ENCODE measurements at regions not wholly inside any gene's neighbourhood (a gene's known extent, or its start where the extent isn't known, plus 50 kb on each side); places are given as distances from the start of the nearest gene placed in this dataset.

DNA sequence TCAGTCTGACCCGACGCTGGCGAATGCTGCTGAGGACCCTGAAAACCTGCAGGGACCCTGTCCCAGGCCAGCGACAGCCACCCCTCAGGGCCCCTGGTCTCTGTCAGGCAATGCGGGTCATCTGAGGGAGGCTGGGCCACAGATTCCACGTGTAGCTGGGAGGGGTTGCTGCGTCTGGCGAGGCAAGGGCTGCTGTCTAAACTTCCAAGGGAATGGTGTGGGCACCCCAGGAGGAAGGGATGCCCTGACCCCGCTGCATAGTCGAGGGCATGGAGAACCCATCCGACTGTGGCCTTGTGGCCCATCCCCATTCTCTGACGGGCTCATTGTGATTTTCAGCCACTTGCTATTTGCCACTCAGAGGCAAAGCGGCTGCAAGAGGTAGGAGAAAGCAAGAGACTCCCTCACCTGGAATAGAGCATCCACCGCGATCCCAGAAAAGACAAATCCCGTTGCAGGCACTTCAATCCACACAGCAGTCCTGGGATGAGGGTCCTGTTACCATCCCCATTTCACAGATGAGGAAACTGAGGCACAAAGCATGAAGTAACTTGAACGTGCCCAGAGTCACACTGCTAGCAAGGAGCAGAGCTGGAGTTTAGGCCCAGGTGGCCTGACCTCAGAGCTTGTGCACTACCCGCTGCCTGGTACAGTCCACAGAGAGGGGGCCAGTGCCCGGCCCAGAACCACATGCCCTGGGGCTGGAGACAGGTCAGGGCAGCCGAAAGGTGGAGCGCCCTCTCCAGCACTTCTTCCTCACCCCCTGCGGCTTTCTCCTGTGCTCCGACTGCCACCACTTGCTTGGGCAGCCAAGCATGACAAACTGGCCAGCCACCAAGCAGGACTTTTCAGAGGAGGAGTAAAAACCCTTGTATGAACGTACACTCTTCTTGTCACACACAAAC is 163.8 kb upstream of the KLF14 start:
- no peak for DNase-seq

DNA sequence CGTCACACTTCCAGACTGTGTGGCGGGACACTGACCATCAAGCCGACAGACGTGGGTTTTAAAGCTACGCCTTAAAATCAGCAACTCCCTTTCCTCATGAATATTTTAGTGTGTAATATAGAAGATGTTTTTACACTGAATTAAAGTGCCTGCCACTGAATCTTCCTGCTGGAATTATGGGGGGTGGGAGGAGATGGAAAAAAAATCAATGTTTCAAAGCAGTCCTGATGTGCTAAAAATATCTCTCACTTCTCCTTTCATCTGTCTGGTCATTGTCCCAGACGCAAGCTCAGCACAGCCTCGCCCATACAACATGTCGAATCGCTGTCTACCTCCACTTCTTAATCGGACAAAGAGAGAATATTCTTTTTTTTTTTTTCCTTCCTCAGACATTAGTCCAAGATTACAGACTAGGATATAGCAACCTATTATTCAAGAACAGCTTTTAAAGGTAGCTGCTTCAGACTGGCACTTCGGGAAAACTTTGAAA is 165.1 kb upstream of the KLF14 start:
- no peak for DNase-seq

GRCh38 chr7:130899638-130900401 is 165.8 kb upstream of the KLF14 start:
- no peak for DNase-seq

- DNase-seq: no peak
Observed at GRCh38 chr7:130900471-130901076, 166.6 kb upstream of the KLF14 start.

DNA sequence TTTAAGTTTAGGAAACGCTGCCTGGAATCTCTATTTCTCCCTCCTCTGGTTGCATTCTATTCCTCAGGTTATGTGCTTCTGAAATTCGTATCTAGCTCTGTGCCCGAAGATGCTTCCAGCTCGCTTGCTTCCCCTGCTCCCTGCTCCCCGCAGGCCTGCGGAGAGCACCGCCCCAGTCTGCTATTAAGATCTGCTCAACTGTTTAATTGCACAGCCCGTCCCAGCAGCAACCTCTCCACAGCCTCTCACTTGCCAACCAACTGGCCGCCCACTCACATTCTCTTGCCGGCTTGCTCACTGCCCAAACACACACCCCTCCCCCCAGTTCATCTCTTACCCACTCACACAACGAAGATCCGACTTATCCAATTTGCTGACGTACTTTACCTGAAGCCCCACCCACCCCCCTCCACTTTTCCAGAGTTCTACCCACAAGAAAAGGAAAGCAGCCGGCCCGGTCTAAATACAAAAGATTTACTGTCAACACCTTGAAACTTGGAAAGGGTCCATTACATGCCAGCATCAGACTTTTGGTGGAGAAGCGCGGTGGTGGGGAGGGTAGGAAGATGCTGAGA is 167.3 kb upstream of the KLF14 start:
- peak; percentile 43 to 58 for DNase-seq

DNA sequence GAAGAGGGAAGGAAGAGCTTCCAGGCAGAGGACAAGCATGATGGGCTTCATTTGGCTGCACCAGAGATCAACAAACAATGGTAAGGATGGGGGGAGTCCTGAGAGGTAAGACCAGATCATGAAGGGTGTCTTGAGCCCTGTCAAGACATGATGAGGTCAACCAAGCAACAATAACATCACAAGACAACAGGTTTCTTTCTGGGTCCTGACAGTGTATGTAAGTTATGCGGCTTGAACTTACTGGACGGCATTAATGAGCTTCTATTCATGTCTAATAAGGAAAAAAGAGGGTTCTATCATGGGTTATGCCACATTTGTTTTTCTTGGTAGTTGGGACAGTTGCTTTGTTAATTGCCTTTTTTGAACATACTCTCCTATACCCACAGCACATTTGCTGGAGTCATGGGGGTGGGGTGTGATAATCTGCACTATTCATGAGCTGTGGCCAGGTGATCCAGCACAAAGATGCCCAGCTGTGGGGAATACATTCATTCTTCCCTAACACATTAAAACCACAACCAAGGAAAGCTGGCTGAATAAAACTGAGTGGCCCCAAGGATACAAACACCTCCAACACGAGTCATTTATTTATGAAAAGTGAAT is 168.8 kb upstream of the KLF14 start:
- no peak for DNase-seq

GRCh38 chr7:130903358-130903974 is 169.5 kb upstream of the KLF14 start:
- no peak for DNase-seq

DNA sequence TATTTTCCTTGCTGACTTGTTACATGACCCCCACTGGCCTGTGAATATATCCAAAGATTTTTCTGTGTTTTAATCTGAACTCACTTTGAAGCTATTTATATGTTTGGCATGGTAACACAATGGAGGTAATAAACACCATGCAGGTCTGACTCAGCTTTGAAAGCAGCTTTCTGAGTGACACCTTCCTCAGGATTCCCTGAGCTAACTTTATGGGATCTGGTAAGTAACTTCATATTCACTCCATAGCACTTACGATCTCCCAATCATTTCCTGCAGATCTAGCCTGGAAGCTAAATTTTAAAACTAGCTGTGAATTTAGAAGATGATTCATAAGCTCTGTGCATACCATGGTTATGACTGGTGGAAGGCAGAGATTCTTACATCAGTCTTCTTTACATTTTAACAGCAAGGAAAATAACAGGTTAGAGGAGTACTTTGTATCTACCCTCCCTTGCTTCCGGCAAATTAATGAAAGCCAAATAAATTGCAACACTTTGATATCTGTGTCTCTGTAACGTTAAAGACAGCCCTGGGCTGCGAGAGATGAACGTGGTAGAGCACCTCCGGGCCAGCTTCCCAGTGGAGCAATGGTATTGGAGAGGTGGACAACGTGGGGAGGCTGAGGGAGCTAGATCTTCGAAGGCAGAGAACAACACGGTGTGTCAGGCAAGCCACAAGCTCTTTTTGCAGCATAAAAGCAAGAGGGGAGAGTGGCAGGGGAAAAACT is 170.2 kb upstream of the KLF14 start:
- DNase-seq: no peak

- DNase-seq: no peak
Observed at GRCh38 chr7:130904792-130905191, 170.8 kb upstream of the KLF14 start.

- DNase-seq: no peak
Observed at GRCh38 chr7:130906575-130906974, 172.6 kb upstream of the KLF14 start.

DNA sequence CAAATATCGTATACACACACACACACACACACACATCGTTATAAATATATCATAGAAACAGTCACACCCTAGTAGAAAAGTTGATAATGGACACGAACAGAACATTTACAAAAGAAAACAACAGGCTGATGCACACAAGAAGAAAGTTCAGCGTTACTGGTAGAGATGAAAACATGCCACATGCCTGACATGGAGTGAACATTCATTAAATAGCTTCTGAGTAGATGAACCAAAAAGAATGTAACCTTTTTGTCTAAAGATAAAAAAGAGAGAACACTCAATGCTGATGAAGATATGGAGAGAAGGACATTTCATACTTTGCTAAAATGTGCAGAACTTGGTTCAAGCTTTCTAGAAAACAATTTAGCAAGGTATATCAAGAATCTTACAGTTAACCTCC is 173.4 kb upstream of the KLF14 start:
- no peak for DNase-seq

GRCh38 chr7:130908345-130909160 is 174.5 kb upstream of the KLF14 start:
- no peak for DNase-seq

DNA sequence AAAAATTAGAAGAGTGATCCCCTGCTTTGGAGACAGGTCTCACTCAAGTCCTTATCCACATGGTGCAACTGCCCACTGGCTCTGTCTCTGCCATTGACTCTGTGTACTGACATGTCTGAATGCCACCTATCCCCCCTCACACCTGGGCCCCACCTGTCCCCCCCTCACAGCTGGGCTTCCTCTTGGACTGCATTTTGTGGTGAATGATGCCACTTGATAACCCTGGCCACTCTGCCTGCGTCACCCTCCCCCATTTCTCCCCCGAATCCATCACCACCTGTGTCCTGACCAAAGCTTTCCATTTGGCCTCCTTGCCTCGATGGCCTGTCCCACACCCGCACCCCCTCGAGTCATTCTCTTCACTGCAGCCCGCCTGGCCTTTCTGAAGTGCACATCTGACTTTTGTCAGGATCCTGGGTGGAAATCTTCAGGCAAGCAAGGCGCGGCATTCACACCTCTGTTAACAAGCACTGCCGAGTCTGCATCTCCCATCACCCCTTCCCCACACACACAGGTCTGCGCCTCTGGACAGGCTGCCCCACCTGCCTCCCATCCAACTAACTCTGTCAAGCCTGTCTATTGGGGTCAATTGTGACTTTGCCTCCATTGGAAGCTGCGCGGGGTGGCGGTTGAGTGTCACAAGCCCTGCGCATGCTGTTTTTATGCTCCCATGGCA is 175.3 kb upstream of the KLF14 start:
- DNase-seq: no peak

DNA sequence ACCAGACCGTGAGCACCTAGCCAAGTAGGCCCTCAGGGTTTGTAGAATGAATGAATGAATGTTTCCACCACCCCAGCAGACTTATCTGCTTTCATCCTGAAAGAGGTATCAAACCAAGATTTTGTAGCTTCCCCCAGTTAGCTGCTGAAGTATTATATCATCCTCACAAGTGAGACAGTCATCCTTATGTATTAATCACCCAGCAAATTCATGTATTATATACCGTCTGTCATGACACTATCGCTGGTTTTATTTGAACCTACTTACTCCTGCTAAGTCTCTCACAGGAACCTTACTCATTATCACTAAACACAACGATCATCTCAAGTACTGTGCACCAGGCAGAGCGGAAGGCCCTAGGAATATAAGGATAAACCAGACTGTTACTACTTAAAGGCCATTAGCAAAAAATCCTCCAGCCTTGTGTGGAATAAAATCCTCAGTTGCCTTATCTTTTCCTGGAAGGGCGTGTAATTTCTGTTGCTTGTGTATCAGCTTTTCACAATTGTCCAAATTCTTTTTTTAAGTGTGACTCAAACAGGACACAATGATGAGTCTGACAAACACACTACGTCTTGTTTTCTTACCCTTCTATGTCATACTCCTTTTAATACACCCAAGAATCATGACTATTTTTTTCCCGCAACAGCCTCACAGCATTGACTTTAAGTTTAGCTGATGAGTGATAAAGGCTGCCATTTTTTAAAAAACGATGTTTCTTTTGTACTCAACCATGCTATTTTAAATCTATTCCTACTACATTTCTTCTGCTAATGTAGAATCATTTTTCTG is 176.1 kb upstream of the KLF14 start:
- no peak for DNase-seq

DNA sequence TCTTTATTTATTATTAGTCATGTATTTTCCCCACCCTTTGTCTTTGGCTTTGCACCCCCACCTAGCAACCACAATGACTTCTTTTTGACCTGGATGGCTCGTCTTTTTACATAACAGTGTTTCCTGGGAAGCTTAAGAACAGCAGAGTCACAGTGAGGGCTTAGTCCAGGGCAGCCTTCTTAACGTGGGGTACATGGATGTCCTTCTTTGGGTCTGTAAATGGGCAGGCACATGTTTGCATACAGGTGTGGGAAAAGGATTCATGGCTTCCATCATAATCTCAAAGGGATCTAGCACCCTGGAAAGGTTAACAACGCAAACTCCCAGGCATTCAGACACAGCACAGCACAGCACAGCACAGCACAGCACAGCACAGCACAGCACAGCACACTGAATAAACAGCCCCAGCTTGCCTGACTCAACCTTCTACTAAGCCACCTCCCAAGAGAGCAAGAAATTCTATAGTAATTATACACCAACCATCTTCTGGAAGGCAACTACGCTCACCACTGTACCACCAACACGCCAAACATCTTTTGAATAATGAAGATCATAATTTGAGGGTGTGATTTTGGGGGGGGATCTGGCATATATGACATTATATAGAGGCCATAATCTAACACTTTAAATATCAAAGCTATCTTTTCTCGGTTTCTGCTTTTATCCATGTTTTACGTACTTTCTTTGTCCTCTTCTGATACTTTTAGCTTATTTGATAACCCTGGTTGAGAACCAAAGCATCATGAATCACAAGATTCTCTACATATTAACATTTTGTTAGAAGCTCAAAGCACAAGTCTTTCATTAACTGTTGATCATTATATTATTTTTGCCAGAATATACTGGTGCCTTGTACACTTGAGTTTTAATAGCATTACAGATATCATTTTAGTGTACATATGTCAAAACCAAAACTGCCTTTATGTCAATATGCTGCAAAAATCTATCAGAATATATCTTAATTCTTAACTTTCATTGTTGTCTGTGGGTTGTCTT is 177.2 kb upstream of the KLF14 start:
- DNase-seq: no peak

DNA sequence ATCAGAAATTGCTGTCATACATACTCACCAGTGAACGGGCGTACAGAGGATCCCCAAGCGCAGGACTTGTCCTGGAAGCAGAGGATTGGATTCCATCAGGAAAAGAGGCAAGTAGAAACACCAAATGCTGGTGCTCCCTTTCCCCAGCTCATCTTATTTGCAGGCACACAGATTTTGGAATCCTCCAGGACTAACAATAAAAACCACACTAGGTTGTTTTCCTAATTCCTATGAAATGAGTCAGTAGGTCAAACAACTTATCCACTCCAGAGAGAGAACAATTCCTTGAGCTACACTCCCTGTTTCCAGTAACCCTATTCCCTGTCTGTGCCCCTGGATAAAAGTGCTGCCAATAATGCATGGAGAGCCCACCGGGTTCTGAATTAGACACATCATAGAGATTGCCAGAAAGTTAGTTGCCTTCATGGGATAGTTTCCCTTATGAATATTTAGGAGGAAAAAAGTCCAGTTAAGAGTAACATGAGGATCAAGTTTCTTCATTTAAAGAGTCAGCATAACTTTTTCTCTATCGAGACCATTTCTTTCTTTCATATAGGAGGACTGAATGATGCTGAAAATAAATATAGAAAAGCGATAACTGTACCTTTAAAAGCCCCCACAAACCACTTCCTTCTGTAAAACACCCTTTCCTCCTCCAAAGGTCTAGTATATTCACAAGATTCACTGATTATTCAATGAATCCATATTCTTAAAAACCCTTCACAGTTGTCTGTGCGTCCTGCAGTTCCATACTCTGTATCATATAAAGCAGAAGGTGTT is 178.3 kb upstream of the KLF14 start:
- DNase-seq: no peak

All from hippocampal formation (tissue), 2 donors.